ENCODE measurements at regions not wholly inside any gene's neighbourhood (a gene's known extent, or its start where the extent isn't known, plus 50 kb on each side); places are given as distances from the start of the nearest gene placed in this dataset.

DNA sequence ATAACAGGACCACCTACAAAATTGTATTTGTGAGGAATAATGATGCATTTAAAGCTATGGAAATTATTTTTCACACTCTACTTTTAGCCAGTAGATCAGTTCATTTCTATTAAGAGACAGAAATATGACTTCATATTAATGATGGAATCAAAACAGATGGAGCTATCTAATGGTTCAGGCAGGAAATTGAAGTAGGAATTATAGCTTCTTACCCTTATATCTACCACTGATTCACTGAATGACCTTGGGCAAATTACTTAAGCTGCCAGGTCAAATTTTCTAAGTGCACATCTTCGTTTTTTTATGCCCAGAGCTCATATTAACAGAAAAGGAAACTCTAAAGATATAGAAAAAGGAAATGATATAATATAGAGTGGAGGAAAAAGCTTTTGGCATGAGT, 323.1 kb downstream of the PCDH10 start:
- DNase-seq (ENCODE audit: low spot score) = no peak

DNA sequence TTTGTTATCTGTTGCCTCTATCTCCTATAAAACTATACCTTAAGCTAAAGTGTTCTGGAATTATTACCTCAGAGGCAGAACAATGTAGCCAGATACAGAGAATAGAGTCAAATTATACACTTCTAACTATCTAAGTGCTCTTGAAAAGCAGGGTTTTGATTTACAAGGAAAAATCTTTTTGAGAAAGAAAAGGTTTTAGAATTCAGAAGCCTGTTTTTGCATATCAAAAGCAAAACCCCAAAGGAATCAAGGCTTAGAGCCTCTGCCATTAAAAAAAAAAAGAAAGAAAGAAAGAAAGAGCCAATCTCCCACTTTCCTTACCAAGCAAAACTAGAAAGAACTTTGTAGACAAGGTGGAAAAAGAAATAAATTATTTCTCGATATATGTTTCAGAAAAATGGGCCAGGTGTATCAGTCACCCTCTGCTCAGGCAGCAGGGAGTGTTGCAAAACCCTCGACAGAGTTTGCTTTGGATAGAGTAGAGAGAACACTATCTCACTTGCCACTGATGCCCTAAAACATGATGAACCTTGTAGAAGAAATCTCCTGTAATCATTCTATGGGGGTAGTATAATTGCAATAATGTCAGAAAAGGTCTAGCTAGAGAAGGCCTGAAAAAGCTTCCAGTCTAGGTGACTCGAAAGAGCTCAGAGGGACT, 318.3 kb downstream of the PCDH10 start:
- no peak for DNase-seq (ENCODE audit: low spot score)

DNA sequence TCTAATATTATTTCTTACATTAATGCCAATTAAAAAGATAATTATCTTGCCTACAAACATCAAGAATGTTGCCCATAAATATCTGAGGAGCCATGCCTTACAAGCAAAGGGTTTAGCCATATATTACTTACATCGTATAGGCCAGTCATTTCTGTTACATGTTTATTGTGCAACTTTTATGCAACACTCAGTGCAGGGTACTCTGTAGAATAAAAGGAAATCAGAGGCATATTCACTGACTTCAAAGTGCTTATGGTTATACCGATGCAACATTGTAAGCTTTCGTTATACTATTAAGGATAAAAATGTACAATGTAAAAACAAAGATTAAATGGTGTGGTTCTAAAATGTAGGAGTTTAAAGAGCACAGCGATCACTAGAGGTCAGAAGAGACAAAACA, 315.9 kb downstream of the PCDH10 start:
- no peak for DNase-seq (ENCODE audit: low spot score)

DNA sequence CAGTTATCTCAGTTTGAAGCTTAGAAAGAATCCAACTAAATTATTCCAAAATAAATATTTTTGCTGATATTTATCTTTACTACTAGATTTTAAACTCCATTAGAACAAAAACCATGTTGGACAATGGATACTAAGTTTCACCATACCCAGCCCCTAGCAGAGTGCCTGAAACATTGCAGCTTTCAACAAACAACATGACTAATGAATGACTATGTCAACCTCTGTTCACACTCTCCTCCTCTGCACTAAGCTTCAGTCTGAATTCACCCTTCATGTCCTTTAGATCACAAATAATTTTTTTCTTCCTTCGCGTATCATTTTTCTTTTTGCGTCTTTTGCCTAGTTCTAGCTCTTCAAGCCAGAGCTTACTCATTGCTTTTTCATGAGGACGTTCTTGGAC, 315.2 kb downstream of the PCDH10 start:
- DNase-seq (ENCODE audit: low spot score) = no peak

DNA sequence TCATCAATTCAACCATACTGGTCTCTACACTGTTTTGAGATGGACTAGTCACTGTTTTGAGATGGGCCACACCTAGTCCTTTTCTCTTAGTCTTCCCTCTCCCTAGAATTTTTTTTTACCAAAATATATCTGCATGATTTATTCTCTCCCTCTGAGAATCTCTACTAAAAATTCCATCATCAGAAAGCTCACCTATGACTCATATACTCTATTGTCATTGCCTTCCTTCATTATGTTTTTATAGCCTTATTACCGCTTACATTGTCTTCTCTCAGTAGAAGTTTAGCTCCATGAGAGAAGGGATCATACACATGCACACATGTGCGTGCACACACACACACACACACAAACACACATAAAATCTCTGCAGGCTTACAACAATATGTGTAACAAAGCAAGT, 303.6 kb downstream of the PCDH10 start:
- no peak for DNase-seq (ENCODE audit: low spot score)

DNA sequence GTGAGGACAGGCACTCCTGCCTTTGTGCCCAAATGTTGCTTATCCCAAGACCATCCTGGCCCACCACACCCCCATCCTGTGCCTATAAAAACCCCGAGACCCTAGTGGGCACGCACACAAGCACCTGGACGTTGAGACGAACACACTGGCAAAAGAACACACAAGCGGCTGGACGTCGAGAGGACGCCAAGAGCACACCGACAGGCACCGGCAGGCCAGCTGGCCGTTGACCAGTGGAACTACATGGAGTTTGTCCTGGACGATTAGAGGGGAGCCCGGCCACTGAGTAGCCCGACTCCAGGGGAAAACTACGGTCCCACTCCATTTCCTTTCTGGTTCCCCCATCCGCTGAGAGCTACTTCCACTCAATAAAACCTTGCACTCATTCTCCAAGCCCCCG, 301.7 kb downstream of the PCDH10 start:
- DNase-seq (ENCODE audit: low spot score) = no peak

DNA sequence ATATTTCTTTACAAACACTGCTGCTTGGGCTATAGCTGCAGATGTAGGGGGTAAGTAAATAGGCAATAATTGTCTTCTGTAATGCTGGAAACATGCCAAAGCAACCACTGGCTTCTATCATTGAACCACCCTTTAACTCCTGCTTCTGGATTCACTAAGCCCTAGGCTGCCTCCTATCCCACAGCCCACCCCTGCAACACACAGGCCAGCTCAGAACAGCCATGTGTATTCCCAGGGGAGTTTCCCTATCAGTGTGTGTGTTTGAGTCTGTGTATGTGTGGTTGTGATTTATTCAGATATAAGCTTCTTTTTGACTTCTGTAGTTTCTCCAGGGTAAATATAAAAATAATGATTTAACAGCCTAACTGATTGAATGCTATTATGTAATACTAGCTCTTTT, 291.3 kb downstream of the PCDH10 start:
- no peak for DNase-seq (ENCODE audit: low spot score)

DNA sequence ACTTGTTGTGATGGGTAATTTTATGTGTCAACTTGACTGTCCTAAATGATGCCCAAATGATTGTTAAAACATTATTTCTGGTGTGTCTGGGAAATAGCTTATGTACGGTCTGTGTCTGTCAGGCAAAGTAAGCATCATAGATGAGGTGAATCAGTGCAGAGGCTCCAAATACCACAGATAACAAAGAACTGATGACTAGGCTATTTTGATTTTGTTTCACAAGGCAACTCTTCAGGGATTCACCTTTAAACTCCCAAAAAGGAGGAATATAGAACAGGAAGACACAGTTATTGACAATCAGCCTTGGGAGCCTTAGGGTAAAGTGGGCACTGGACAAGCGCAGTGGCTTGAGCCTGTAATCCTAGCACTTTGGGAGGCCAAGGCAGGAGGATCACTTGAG, 290.7 kb downstream of the PCDH10 start:
- no peak for DNase-seq (ENCODE audit: low spot score)

DNA sequence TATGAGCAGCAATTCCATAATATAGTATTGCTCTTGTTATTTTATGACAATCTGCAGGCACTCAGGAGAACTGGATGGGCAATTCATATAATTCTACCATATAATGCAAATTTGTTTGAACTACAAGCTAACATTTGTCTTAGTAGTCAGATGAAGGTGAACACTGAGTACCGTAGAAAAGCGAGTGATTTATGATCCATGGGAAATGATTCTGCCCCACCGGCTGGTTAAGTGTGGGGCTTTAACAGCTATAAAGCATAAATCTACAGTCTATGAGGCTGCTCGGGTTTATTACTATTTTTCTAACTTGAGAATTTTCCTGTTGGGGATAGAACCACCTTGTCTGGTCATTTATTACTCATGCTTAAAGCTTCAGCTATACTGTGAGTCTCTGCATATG, 275.5 kb downstream of the PCDH10 start:
- no peak for DNase-seq (ENCODE audit: low spot score)

DNA sequence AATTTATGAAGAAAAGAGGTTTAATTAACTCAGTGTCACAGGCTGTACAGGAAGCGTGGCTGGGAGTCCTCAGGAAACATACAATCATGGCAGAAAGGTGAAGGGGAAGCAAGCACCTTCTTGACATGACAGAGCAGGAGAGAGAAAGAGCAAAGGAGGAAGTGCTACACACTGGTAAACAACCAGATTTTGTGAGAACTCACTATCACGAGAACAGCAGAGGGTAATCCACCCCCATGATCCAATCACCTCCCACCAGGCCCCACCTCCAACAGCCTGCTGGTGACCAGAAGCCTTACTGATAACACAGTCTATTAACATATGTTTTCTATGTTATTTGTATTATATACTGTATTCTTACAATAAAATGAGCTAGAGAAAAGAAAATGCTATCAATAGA, 254.8 kb downstream of the PCDH10 start:
- no peak for DNase-seq (ENCODE audit: low spot score)

DNA sequence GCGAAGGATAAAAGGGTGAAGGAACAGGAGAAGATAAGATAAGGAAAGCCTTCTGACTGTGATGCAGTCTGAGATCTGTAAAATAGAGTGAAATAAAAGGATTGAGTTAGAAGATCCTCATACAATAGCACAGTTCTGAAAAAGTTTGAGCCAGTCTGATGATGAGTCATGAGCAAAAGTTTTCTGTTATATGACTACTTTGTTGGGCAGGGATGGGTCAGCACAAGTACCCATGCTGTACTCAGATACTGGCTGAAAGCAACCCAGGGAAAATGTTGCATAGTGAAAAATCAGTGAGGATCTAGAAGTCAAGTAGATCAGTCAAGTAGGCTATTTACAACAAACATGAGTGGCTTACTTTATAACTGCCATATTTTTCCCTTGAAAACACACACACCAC, 253.5 kb downstream of the PCDH10 start:
- DNase-seq (ENCODE audit: low spot score) = no peak

DNA sequence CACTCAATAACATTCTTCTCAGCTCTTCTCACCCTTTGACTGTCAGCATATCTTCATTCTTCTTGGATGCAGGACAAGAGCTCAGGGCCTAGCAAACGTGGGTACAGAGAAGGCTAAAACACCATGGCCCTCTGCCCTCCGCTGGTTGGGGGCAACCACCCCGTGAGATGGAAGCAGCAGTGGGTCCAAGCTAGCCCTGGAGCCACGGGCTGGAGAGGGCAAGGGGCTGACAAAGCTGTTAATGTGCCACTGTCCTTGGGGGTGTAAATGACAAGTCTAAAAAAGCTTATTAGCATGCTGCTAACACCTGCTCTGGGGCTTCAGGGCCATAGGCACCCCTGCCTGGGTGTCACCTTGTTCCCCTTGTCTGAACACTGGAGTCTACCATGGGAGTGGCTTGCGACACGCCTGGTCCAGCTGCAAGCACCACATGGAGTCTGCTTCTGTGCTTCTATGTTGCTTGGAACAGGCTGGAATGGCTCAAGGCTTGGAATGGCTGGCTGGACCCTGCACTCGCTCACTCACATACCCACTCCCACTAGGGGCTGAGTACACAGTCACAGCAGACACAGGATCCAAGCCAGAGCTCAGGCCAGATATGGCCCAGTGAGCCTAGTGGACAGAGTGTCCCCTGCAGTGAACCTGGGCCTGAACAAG, 246.0 kb downstream of the PCDH10 start:
- no peak for DNase-seq (ENCODE audit: low spot score)

DNA sequence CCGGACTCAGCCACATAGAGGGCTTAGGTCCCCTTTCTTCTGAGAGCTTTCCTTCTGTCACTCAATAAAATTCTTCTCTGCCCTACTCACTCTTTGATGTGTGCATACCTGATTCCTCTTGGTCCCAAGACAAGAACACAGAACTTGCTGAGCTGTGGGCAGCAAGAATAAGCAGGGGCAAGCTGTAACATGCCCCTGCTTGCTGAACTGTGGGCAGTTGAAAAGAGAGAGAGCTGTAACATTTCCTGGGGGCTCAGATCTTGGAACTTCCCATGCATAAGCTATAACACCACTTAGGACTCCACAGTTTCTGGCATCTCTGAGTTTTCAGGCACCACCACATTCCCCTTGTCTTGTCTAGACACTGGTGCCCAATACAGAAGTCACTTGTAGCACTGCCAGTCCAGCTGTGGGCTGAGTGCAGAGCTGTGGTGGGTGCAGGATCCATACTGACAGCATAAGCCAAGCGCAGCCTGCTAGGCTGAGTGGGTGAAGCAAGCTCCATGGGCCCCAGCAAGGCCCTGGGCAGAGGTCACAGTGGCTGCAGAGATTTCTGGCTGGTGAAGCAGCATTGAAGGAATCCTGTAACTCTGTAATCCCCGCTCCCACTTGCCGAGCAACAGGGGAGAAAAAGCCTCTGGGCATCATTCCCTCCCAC, 241.2 kb downstream of the PCDH10 start:
- DNase-seq (ENCODE audit: low spot score) = no peak

DNA sequence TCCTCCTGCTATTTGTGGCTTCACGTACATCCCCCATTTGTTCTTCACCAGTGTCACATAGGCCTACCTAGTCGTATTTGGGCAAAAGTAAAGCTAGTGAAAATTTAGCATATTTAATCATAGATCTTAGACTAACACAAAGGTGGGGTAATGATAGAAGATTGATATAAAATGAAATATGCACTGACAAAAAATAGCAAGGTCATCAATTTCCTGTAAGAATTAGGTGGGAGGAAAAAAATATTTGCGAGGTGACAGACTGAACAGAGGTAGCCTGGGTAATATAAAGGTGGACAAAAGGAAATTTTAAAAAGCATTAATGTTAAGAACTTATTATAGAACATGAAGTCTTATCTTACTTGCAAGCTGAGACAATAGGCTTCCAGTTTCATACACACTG, 239.9 kb downstream of the PCDH10 start:
- DNase-seq (ENCODE audit: low spot score) = no peak

DNA sequence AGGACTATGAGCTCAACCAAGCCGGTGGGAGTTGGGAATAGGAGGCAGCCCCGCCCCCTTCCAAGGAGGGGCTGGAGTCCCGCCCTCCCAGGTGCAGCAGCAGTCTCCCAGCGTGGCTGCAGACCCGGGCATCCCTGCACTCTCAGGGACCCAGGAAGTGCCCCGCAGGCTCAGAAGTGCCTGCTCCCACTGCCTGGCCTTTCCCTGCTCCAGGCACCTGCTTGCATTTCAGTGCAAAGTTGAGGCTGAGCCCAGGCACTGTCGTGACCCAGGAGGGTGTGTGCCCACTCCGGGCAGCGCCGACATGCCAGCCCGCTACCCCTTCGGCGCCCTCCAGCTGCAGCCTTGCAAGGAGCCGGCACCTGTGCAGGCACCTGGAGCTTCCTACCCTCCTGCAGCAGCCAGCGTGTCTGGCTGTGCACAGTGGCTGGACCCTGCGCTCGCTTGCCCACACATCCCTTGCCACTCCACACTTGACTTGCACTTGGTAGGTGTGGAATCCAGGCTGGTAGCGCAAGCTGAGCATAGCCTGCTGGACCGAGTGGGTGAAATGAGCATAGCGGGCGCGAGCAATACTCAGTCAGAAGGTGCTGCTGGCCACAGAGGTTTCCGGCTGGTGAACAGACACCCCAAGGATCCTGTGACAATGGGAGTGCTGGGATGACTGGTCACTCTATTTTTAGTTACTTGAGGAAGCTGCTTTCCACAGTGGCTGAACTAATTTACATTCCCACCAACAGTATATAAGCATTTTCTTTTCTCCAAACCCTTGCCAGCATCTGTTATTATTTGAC, 236.3 kb downstream of the PCDH10 start:
- no peak for DNase-seq (ENCODE audit: low spot score)

DNA sequence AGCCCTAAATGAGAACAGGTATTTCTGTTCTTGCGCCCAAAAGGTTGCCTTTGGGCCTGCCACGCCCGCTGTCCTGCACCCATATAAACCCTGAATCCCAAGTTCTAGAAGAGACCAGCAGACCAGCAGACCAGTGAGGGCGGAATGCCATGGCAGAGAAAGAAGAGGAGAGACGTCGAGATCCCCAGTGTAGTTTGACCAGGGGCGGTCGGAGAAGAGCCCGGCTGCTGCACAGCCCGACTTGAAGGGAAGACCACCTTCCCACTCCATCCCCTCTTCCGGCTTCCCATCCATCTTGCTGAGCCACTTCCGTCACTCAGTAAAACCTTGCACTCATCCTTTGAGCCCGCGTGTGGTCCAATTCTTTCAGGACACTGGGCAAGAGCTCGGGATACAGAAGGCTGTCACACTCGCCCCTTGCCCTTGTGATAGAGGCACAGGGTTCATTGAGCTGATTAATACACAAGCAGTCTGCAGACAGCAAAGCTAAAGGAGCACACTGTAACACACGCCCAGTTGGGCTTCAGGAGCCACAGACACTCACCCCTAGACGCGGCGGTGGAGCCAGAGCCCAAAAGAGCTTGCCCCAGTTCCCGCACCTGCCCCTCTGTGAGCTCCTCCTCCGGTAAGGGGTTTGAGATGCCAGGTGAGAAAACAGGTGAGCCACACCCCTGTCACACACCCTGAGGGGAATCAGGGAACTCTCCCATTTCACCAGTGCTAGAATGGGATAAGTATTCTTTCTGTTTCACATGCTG, 230.8 kb downstream of the PCDH10 start:
- DNase-seq (ENCODE audit: low spot score) = no peak

DNA sequence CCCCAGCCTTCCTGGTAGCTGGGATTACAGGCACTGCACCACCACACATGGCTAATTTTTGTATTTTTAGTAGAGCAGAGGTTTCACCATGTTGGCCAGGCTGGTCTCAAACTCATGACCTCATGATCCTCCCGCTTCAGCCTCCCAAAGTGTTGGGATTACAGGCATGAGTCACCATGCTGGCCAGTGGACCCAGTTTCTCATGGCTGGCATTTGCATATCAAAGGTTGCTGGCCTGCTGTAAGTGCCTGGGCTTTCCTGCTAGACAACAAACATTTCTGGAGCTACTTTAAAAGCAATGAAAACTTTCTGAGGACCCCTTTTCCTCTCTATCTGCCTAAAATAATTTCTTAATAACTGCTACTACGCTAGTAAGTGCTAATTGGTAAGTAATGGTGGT, 228.2 kb downstream of the PCDH10 start:
- no peak for DNase-seq (ENCODE audit: low spot score)

DNA sequence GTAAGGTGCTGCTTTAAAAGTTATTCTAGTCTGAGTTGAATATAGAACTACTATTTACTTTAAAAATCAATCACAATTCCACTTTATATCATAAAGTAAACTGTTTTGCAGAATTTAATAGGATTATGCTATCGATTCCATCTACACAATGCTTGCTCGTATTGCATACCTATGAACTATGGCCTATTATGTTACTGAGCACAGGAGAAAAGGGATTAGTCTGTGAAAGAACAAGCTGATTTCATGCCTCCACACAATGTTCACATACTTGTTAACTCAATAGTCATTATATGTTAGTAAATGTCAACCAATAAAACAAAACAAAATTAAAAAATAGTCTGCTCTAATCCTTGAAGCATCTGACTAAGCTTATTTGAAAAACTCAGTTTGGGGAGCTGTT, 223.6 kb downstream of the PCDH10 start:
- no peak for DNase-seq (ENCODE audit: low spot score)

DNA sequence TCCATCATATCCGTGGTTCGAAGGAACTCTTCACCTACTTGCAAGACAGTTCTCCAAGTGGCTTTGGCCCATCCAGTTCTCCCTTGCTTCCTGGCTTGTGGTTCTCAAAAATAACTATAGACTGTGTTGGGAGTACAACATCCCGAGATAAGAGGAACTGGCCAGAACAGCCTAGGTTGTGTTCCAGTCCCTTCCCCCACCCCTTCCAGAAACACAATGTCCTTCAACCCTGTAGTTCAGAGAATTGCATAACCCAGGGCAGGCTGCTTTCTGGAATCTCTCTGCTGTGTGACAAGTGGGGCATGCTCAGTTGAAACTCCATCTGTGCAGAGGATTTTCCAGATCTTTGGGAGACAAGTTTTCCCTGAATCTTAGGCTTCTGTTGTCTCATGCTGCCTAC, 206.5 kb downstream of the PCDH10 start:
- DNase-seq (ENCODE audit: low spot score) = no peak

DNA sequence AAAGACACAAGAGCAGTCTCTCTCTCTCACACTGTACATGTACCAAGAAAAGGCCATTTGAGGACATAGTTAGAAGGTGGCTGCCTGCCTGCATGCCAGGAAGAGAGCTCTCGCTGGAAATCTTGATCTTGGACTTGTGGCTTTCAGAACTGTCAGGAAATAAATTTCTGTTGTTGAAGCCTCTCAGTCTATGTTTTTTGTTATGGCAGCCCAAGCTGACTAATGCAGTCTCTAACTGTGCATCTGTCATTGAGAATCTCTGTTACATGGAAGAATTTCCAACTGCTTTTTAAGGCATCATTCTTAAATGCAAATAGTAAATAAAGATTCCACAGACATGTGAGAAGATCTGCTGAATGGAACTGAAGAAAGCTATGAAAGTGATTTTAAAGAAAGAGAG, 198.3 kb downstream of the PCDH10 start:
- no peak for DNase-seq (ENCODE audit: low spot score)

DNA sequence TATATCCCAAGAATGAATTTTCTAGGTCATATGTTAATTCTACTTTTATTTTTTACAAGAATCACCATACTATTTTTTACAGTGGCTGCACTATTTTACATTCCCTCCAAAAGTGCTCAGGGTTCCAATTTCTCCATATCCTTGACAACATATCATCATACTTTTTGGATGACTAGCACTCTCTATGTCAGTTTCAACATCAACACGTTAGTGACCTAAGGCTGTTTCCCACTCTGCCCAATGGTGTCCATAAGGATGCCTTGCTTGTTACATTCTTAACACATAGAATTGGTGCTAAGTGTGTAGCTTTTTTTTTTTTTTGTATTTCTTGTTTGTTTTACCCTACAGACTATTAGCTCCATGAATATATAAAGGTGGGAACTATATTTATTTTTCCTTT, 175.4 kb downstream of the PCDH10 start:
- no peak for DNase-seq (ENCODE audit: low spot score)

DNA sequence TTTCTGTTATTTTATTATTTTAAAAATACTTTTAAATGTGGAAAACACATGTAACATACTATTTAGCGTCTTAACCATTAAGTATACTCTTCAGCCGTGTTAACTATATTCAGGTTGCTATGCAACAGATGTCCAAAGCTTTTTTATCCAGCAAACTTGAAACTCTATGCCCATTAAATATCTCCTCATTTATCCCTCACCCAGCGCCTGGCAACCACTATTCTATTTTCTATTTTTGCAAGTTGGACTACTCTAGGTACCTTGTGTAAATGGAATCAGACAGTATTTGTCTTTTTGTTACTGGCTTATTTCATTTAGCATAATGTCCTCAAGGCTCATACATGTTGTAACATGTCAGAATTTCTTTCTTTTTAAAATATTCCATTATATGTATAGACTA, 174.6 kb downstream of the PCDH10 start:
- DNase-seq (ENCODE audit: low spot score) = no peak

Data from HuH-7.5 (cell line).